Peyer's patch (tissue), 4 donors: ENCODE measurements at regions not wholly inside any gene's neighbourhood (a gene's known extent, or its start where the extent isn't known, plus 50 kb on each side); places are given as distances from the start of the nearest gene placed in this dataset.

Experiments used
- DNase-seq, 3 donors: peaks; one replicate each; pipeline ENCODE4 v3.0.0-alpha.2; 2017 to 2019
- H3K27ac ChIP-seq, 4 donors: fragments of 200-600 bp; sonication (generic); one replicate each; pipeline ENCODE4 v1.5.1; 2016 to 2019
- H3K27me3 ChIP-seq, 2 donors: fragments of 200-600 bp; sonication (generic); one replicate each; pipeline ENCODE4 v1.5.1; 2019
- H3K36me3 ChIP-seq, 3 donors: fragments of 200-600 bp; sonication (generic); one replicate each; pipeline ENCODE4 v1.5.1; 2016 to 2019
- H3K4me1 ChIP-seq, 4 donors: fragments of 200-600 bp; sonication (generic); one replicate each; pipeline ENCODE4 v1.5.1; 2016 to 2019
- H3K4me3 ChIP-seq, 4 donors: fragments of 200-600 bp; sonication (generic); 1 replicate in 3 of 4; 2 replicates in 1 of 4; pipeline ENCODE4 v1.5.1; 2016 to 2019; ENCODE audit warnings: mild to moderate bottlenecking in 1 of 4
- H3K9me3 ChIP-seq, 4 donors: fragments of 200-600 bp; sonication (generic); one replicate each; pipeline ENCODE4 v1.5.1; 2016 to 2019; ENCODE audit warnings: mild to moderate bottlenecking in 1 of 4
- POLR2A ChIP-seq, 2 donors: fragments of 450-650 bp; IDR thresholded peaks; one replicate each; pipeline ENCODE4 v1.5.1; 2017; ENCODE audit warnings: antibody characterized with exemption in 2 of 2, mild to moderate bottlenecking in 2 of 2, moderate library complexity in 2 of 2
- TF ChIP-seq, protein P1 (sequence below), 6 experiments: fragments of 450-650 bp in 4 of 6; fragments of 200-600 bp in 2 of 6; sonication (generic) in 1 of 6; IDR thresholded peaks; one replicate each; pipeline ENCODE4 v1.5.1; 2017 to 2019; ENCODE audit warnings: antibody characterized with exemption in 6 of 6, mild to moderate bottlenecking in 3 of 6, moderate library complexity in 1 of 6

DNA sequence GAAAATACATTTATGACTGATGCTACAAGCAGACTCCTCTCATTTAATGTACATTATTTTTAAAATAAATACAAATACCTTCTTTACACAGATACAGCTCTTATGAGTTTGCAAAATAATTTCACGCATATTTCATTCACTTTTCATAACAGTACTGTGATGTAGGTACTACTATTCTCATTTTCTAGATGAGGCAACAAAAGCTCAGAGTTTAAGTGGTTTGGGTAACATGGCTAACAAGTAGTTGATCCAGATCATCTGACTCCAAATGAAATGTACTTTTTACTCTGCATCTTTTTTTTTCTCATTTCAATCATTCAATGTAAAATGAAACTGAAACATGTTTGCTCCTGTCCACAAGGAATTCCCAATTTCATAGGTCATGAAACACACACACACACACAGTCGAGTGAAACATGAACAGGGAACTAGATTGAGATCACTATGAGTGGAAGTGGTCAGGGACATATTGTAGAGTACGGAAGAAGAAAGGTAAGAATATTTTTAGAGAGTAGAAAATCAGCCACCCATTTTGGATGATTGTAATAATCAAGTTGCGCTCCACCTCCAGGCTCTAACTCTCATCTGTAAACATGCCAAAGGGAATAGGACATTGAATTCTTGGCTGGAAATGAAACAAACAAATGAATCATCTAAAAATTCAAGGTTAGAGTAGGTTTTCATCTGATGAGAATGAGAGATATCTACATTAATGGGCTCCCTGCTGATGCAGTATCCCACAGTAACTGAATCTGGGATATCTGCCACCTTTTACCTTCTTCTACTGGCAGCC, 92.4 kb downstream of the CLDN1 start:
- Histone ChIP-seq H3K4me1 (no peaks in the 10 kb centered on the region), H3K36me3 (no peaks in the 10 kb centered on the region), H3K4me3 (no peak overlapping the region), H3K9me3 (no peaks in the 10 kb centered on the region), H3K27ac (no peak overlapping the region), H3K27me3 (no peaks in the 10 kb centered on the region)
- no peak for DNase-seq
- no peak for TF ChIP-seq POLR2A (IDR thresholded peaks at IDR 0.05)
- TF ChIP-seq, protein P1, sequence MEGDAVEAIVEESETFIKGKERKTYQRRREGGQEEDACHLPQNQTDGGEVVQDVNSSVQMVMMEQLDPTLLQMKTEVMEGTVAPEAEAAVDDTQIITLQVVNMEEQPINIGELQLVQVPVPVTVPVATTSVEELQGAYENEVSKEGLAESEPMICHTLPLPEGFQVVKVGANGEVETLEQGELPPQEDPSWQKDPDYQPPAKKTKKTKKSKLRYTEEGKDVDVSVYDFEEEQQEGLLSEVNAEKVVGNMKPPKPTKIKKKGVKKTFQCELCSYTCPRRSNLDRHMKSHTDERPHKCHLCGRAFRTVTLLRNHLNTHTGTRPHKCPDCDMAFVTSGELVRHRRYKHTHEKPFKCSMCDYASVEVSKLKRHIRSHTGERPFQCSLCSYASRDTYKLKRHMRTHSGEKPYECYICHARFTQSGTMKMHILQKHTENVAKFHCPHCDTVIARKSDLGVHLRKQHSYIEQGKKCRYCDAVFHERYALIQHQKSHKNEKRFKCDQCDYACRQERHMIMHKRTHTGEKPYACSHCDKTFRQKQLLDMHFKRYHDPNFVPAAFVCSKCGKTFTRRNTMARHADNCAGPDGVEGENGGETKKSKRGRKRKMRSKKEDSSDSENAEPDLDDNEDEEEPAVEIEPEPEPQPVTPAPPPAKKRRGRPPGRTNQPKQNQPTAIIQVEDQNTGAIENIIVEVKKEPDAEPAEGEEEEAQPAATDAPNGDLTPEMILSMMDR (IDR thresholded peaks at IDR 0.05): no peak

DNA sequence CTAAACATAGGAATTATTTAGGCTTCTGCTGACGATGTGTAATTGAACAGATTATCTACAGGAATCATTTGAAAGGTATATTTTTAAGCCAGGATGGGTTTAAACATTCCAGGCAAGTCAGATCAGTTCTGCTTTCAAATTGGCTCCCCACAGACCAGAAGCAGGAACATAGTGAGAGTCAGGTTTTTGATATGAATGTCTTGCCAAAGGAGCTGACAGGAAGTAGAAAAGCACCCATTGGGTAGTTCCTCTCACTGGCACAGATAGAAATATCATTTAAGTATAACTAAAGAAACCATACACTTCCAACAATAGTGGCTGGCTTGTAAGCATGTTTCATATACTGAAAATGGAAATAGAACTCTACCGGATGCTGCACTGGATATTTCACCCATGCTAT, 95.2 kb downstream of the CLDN1 start:
- H3K9me3 ChIP-seq: no peaks in the 10 kb centered on the region
- H3K4me1 ChIP-seq: no peaks in the 10 kb centered on the region
- H3K36me3 ChIP-seq: no peaks in the 10 kb centered on the region
- no peak overlapping the region for H3K4me3 ChIP-seq
- no peak overlapping the region for H3K27ac ChIP-seq
- DNase-seq: no peak
- TF ChIP-seq, protein P1 (IDR thresholded peaks at IDR 0.05): no peak
- no peak for TF ChIP-seq POLR2A (IDR thresholded peaks at IDR 0.05)
- no peaks in the 10 kb centered on the region for H3K27me3 ChIP-seq

DNA sequence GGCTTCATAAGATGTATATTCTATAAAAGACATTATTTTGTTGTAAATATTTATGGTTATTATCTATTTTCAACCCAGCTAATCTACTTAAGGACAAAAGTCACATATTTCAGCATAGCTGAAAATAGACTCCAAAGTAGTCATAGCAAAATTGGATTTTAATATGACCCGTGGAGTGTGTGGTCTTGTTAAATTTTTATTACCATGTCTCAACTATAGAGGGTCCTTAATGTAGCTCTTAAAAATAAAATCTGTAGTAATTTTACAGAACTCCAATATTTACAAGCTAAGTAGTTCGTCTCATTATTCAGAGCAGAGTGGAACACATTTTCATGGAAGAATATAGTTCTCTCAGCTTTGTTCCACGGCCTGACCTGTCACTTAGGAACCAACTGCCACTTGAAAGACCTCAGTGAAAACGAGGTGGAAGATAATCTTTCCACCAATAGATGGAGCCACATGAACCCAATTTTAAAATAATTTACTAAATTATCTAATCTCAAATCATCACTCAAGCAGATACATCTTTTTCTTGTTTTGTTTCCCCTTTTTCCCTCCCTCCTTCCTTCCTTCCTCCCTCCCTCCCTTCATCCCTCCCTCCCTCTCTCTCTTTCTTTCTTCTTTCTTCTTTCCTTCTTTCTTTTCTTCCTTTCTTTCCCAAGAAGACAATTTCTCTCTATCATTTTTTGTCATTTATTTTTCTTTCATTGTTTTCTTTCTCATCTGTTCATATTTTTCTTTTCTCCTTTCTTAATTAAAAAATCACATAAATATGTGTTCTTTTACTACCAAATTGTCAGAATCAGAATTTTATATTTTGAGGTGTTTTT, 97.2 kb downstream of the CLDN1 start:
- Histone ChIP-seq H3K36me3 (no peaks in the 10 kb centered on the region), H3K4me1 (no peaks in the 10 kb centered on the region), H3K9me3 (no peaks in the 10 kb centered on the region), H3K4me3 (no peak overlapping the region), H3K27ac (no peak overlapping the region), H3K27me3 (no peaks in the 10 kb centered on the region)
- TF ChIP-seq, protein P1 (IDR thresholded peaks at IDR 0.05): peak in 4 of 6 experiments; percentile 26 to 43 (median 38)
- TF ChIP-seq POLR2A (IDR thresholded peaks at IDR 0.05): no peak
- DNase-seq: no peak

DNA sequence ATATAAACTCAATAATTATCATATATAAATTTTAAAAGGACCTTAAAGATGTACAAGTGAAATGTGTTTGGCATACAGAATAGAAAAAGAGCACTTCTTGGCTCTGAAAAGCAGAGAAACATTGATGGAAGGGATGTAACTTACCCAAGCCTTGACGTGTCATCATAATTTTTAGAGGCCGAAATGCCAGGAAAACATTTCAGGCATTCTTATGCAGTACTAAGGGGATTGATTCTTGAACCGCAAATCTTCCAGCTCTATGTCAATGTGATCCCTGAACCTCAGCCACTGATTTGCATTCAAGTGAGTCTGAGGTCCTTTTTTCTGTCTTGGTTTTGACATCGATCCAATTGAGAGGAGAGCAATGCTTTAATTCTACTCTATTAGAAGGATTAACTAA, 97.8 kb downstream of the CLDN1 start:
- Histone ChIP-seq H3K4me3 (no peak overlapping the region), H3K9me3 (no peaks in the 10 kb centered on the region), H3K27ac (no peak overlapping the region), H3K27me3 (no peaks in the 10 kb centered on the region), H3K4me1 (no peaks in the 10 kb centered on the region), H3K36me3 (no peaks in the 10 kb centered on the region)
- DNase-seq: no peak
- TF ChIP-seq POLR2A (IDR thresholded peaks at IDR 0.05): no peak

DNA sequence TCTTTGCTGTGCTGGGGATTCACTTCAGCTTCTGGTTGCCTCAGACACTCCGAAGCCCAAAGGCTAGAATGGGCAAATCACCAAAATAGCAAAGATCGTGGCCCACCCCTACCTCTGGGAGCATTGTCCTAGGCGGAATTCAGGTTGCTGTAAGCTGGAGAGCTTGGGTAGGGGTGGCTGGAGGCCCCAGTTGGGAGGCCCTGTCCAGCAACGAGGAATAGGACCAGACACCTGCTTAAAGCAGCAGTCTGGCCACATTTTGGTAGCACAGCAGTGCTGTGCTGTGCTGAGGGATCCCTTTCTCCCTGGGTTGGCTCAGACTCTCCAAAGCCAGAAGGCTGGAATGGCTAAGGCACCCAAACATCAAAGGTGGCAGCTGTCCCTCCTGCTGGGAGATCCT, 99.3 kb downstream of the CLDN1 start:
- TF ChIP-seq, protein P1 (IDR thresholded peaks at IDR 0.05): no peak
- TF ChIP-seq POLR2A (IDR thresholded peaks at IDR 0.05): no peak
- Histone ChIP-seq H3K4me3 (no peak overlapping the region), H3K36me3 (no peaks in the 10 kb centered on the region), H3K27ac (no peak overlapping the region), H3K27me3 (no peaks in the 10 kb centered on the region), H3K4me1 (no peaks in the 10 kb centered on the region), H3K9me3 (no peaks in the 10 kb centered on the region)
- DNase-seq: no peak

DNA sequence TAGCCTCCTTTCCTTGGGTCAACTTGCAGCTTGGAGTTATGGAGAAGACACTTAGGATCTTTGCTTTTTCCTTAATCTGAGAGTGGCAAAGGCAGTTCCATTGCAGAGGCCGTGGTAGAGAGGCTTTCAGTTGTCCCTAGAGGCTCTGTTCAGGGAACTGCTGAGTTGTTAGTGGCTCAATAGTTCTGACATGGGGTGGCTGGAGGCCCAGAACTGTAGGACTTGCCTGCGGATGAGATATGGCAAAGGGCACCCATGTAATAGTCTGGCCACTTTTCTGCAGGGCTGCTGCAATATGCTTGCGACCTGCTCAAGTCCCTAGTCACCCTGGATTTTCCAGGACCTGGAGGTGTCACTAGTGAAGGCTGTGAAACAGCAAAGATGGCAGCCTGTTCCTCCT, 99.9 kb downstream of the CLDN1 start:
- H3K27me3 ChIP-seq: no peaks in the 10 kb centered on the region
- no peaks in the 10 kb centered on the region for H3K36me3 ChIP-seq
- TF ChIP-seq POLR2A (IDR thresholded peaks at IDR 0.05): no peak
- TF ChIP-seq, protein P1 (IDR thresholded peaks at IDR 0.05): no peak
- no peaks in the 10 kb centered on the region for H3K9me3 ChIP-seq
- H3K27ac ChIP-seq: no peak overlapping the region
- DNase-seq: no peak
- no peaks in the 10 kb centered on the region for H3K4me1 ChIP-seq
- no peak overlapping the region for H3K4me3 ChIP-seq
